Muscle of arm (tissue), 1 donor: ENCODE measurements at regions not wholly inside any gene's neighbourhood (a gene's known extent, or its start where the extent isn't known, plus 50 kb on each side); places are given as distances from the start of the nearest gene placed in this dataset.
A peak's percentile ranks its signal among the peaks of the same experiment; 100 is the strongest.

Source experiments
- DNase-seq: peaks from one replicate; pipeline ENCODE4 v3.0.0-alpha.2; 2013

- no peak for DNase-seq
Measured at GRCh38 chr12:24723759-24724158, 225.1 kb downstream of the BCAT1 start.

DNA sequence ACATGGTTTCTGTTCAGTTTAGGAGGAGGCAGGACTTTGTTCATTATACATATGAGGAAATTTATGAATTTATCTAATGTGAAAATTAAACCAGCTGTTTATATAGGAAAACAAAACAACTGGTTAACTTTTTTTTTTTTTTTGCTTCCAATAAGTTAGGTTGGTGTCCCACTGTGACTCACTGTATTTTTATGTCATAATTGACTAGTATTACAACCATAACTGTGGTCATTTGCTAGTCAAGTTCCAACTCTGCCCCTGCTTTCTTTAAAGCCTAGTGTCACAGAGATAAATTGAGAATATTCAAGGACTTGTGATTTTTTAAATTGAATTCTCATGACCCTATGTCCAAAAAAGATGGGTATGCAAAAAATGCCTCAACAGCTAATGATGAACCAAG, 227.7 kb downstream of the BCAT1 start:
- no peak for DNase-seq

DNA sequence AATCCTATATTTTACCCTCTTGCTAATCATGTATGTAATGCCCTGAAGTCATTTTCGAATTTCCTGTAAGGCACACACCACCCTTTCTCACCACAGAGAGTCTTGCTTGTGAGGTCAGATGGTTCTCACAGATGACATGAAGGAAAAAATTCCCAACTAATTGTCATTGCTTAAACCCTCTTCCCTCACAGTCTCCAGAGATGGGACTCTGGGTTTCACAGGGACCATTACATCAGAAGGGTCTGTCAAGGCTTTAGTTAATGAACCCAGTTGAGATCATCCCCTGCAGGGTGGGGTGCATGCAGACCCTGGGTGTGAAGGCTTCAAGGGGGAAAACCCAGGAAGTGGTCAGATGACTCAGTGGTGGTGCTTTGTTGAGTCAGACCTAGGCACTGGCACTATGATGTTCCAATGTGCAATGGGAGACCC, 229.6 kb downstream of the BCAT1 start:
- DNase-seq = no peak

- DNase-seq = no peak
Measured at GRCh38 chr12:24718617-24719016, 230.3 kb downstream of the BCAT1 start.

GRCh38 chr12:24714237-24714636, 234.7 kb downstream of the BCAT1 start:
- no peak for DNase-seq

DNA sequence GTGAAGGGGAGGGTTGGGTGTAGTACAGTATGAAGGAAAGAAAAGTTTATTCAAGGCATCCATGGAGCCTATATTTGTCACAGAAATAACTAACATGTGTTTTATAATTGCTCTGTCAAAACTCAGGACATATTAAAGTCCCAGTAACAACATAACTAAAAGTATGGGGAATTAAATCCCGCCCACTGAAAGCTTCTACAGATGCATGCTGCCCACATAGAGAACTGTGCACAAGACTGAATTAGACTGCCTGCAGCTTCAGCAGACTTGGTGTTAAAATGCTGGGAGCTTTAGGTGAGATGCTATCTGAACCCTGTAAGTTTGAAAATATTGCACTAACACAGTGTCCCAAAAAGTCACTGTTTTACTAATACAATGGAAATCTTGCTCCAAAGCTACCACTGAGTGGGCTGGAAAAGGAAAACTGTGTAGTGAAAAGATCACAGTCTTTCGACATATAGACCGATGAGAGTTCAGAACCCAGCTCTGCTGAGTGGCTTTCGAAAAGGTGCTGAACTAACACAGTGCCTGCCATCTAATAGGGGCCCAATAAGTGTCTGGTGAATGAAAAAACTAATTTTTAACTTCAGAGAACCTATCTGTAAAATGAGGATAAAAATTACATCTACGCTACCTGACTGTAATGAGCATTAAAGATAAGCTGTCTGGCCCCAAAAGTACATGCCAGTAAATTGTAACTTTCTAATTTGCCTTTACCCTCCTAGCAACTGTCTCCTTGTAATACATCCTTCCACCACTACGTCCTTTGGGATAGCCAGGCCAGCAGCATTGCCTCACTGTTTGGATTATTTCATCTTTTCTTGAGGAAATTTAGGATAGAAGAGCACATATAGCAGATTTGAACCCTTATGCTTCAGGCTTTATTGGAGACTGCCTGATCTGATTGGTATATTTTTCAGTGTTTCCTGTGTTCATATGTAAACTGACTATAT, 237.6 kb downstream of the BCAT1 start:
- no peak for DNase-seq

DNA sequence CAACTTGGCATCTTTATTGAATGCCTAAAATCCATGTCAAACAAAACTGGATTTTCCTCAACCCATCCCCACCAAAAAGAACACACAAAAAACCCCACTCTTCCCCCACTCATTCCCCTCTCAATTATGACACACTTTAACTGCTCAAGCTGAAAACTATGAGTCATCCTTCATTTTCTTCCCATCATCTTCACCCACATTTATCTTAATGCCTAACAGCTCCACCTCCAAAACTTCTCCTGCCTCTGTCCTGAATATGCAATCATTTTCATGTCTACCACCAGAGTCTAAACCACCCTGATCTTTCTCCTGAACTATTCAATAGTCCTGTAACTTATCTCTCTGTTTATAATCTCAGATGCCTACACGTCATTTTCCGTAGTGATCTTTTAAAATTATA, 239.7 kb downstream of the BCAT1 start:
- DNase-seq = no peak

DNA sequence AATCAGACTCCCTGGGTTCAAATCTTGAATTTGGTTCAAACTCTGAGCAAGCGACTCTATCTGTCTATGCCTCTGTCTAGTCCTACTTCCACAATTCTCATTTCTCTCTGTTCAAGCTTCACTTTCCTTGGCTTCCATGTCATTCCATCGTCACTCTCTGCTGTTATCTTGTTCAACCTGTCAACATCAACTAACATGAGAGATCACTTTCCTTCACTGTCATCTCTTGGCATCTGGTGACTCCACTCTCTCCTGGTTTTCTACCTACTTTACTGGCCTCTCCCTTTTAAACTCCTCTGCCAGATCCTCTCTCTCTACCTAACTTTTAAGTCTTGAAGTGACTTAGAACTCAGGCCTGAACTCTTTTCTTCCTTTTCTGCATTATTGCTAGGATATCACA, 240.2 kb downstream of the BCAT1 start:
- no peak for DNase-seq

DNA sequence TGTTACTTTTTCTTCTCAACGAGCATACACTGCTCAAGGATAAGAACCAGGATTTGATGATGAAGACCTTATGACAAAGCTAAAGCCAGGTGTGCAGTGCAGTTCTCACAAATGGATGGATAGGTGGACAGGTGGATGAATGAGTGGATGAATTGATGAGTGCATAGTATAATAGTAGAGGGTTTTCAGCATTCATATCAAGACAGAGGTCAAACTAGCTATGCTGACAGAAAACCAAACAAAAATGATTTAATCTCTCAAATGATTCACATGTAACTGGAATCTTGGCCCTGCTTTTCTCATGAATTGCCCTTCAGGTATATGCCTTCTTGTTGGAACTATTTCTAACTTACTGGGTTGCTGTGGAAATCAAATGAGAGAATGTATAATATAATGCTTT, 240.9 kb downstream of the BCAT1 start:
- DNase-seq = no peak

DNA sequence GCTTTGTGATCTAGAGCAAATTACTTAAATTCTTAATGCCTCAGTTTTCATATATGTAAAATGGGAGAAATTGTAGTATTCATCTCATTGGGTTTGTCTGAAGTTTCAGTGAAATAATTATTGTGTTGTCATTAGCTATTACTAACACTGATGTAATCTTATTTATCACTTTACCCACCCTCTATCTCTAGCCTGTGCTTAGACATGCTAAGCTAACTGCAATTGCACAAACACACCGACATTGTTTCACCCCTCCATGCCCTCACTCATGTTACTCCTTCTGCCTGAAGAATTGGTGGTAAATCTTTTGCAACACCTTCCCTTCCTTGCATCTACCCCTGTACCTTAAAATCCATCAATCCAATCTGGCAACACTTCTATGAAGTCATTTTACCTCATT, 241.6 kb downstream of the BCAT1 start:
- no peak for DNase-seq

- peak; percentile 3 for DNase-seq
Measured at GRCh38 chr12:24705741-24706358, 243.1 kb downstream of the BCAT1 start.

DNA sequence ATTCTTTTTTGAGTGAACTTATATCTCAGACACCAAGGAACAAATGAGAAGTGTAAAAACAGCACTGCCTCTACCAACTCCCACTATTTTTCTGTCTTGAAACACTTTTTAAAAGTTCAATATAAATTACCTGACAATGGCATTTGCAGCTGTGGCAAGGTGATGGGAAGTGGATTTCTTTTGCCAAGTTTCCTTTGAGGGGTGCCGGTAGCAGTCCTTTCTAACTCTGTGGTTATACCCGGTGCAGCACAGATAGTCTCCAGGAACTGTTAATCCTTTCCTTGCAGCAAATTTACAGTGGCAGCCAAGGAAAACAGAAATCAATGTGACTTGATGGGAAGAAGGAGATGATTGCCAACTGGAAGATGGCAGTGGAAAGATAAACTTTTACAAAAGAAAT, 243.7 kb downstream of the BCAT1 start:
- peak; percentile 15 for DNase-seq

DNA sequence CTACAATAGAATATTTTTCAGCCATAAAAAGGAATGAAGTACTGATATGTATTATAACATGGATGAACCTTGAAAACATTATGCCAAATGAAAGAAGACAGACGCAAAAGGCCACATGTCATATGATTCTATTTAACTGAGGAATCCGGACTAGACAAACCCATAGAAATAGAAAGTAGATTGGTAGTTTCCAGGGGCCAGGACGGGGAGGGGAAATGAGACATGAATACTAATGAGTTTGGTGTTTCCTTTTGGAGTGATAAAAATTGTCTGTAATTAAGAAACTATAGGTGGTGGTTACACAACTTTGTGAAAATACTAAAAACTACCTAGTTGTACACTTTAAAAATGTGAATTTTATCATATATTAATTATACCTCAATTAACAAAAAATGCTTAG, 247.6 kb downstream of the BCAT1 start:
- DNase-seq = no peak

GRCh38 chr12:24698972-24699371, 249.9 kb downstream of the BCAT1 start:
- DNase-seq = no peak

DNA sequence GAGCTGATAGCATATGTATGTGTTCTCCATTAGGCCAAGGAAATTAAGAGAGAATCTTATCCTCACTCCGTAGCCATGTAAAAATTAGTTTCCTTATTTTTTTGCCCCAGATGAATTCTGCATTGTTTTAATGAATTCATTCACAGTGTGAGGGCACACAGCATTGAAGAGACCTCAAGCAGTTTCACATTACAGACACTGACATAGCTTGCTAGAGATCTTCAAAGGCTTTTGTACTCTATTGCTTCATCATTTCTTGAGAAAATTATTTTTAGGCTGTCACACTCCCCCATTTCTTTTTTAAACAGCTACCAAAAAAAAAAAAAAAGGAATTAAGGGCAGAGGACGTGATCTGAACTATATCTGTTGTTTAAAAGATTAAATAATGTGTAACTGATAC, 251.1 kb downstream of the BCAT1 start:
- DNase-seq = no peak

DNA sequence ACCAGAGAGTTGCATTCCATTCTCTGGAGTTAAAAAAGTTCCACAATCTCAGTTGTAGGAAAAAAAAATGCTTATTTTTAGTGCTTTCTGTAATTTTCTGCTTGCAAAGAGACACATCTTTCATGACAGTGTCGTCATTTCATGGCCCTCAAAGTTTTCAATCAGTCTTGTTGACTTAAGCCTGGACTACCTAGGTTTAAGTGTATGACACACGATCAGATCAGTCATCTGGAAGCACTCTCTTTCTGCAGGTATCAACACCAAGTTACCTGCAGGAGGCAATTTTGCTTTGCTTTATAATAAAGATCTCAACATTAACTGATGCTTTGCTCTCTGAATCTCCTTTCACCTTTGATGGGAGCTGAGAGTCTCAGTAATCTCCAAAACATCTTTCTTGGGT, 251.6 kb downstream of the BCAT1 start:
- no peak for DNase-seq

DNA sequence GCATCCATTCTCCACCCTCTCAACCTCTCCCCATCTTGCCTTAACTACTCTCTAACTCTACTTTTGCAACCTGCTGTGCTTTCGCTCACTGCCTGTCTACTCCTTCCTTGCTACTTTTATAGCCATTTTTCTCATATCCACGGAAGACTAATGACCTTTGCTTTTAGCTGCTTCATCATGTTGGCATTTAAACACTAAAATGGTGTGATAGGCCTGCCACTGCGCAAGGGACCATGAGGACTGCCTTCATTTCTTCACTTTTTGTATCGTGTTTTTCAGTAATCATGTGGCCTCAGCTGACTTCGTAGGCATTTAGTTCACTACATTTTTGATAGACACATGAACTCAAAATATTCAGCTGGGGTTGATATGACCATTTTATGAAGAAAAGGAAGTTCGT, 252.1 kb downstream of the BCAT1 start:
- DNase-seq = no peak

DNA sequence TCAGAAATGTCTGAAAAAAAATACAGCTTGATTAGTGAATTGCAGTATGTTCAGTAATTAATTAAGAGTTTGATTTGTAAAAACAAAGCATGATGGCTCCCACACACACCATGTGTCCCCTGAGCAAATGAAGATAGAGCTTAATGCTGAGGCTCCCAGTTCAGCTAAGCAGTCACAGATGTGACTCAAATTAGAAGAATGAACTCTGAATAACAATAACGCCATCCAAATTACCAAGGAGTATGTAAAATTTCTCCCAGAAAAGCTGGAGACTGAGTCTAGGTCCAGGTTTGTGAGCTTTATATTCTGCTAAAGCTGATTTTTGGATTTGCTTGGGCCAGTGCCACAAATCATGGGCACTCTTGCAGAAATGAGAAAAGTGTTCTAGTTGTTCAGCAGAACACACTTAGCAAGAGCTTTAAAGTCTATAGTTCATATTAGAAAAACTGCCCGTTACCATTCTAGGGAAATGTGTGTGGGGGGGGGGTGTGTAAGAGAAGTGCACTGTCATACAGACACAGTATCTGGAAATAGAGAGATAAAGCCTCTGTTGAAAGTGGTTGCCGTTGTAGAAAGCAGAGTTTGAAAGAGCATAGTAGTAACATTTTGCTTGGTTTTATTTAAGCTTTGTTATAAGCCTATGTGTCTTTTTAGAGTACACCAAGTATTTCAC, 253.1 kb downstream of the BCAT1 start:
- no peak for DNase-seq

- DNase-seq = no peak
Measured at GRCh38 chr12:24695103-24695502, 253.8 kb downstream of the BCAT1 start.

DNA sequence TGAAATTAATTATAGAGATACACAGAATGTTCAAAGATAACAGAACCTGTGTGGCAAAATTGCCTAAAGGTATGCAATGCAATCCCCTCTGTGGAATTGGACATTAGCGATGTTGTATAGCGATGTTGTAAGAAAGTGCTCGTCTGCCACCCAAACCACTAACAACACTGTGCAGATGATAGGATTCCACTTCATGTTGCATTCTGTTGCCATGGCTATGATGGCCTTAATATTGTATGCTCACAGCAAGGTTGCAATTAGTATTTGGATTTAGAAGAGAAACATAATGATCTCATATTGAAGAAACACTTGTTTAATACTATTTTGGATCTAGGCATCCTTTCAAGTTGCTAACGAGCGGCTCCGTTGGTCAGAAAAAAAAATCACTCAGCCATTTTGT, 260.3 kb downstream of the BCAT1 start:
- no peak for DNase-seq

DNA sequence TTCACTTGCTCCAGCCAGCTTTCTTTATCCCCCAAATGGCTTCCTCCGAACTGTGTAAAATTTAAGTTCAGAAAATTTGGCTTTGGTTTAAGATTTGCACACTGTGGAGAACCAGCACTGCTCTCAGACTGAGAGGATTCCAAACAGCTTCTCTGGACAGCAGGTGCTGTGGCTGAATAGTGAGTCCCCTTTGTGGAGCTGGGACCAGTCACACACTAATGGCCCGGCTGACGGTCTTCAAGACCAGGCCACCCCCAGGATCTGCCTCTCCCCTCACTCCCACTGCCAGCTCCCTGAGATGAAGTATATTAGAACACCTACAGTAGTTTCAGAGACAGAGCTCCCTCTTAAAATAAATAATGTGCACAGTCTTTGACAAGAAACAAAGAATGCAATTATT, 267.3 kb downstream of the BCAT1 start:
- no peak for DNase-seq

GRCh38 chr12:24679126-24679525, 269.8 kb downstream of the BCAT1 start:
- DNase-seq = no peak

- no peak for DNase-seq
Measured at GRCh38 chr12:24678436-24678835, 270.5 kb downstream of the BCAT1 start.
